ENCODE measurements at regions not wholly inside any gene's neighbourhood (a gene's known extent, or its start where the extent isn't known, plus 50 kb on each side); places are given as distances from the start of the nearest gene placed in this dataset.

DNA sequence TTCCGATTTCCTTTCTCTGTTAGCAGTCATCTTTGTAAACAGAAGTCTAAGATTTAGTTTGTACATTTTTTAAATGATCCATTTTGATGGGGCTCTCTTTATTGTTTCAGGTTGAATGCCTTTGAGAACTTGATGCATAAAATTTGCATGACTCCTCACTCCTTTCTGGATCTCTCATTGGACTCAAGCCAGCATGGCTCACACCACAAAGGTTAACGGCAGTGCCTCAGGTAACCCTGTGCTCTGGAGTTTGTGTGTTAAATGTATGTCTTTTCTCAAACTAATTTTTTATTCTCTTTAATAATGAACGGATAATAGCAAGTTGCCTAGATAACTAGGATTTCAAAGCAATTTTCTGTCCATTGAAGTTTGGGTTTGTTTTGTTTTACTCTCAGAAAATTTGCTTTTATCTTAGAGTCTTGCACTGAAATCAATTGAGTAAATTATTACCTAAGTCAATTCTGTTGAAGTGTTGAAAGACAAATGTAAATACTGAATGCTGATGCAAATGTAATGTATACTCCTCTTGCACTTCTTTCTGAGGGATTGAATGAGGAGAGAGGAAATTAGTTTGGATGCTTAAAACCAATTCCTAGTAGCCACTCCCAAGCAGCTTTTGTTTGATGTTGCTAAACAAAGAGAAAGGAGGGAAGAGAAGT is 164.6 kb upstream of the DMRT1 start:
- Histone ChIP-seq H3K4ac (ENCODE audit: low read depth, low read length) (peak overlapping the region; percentile 60), H3K4me1 (ENCODE audit: control insufficient read depth, insufficient read depth, low read length) (peaks cover 11% of the 10 kb centered on the region), H4K8ac (ENCODE audit: low read depth in 2 of 2, low read length in 2 of 2) (peak overlapping the region in 1 of 2 experiments; percentile 65; a peak in 2 of 4 replicates), H3K27ac (ENCODE audit: insufficient read depth, low read length) (no peak overlapping the region), H3K56ac (ENCODE audit: extremely low read depth, insufficient read depth, low read length) (no peak overlapping the region), H3K4me3 (ENCODE audit: insufficient read depth, low read depth, low read length) (peak overlapping the region; percentile 55; the same call in 1 of the 2 replicates), H2AFZ (replicated peaks; ENCODE audit: low read length, poor library complexity) (no peak overlapping the region), H2BK5ac (ENCODE audit: low read depth, low read length, poor library complexity, severe bottlenecking) (no peak overlapping the region), H3K9me3 (ENCODE audit: control insufficient read depth, insufficient read depth, low read length) (no peaks in the 10 kb centered on the region), H2AK5ac (ENCODE audit: low read depth, low read length) (no peak overlapping the region), H2AK9ac (replicated peaks; ENCODE audit: low read depth, low read length, poor library complexity) (no peak overlapping the region), H2BK20ac (ENCODE audit: low read depth, low read length) (0 out of 2 replicates have a peak overlapping the region, but pooled peaks have one; percentile 33), H2BK15ac (ENCODE audit: low read depth, low read length) (no peak overlapping the region), H4K20me1 (ENCODE audit: insufficient read depth, low read length) (no peaks in the 10 kb centered on the region), H3K18ac (ENCODE audit: low read depth, low read length) (peak overlapping the region; percentile 87), H3K23ac (ENCODE audit: low read depth, low read length) (peak overlapping the region; percentile 44), H3K9me1 (ENCODE audit: insufficient read depth, low read length) (0 out of 2 replicates have a peak, but pooled peaks cover 2% of the 10 kb centered on the region), H3K79me1 (ENCODE audit: low read depth in 1 of 2, low read length in 2 of 2) (no peaks in the 10 kb centered on the region), H3K4me2 (ENCODE audit: low read depth, low read length) (peak overlapping the region; percentile 100), H4K91ac (ENCODE audit: insufficient read depth, low read depth, low read length) (no peak overlapping the region), H4K5ac (ENCODE audit: low read depth, low read length) (peak overlapping the region; percentile 78; the same call in 1 of the 2 replicates), H3K14ac (replicated peaks; ENCODE audit: low read depth, low read length) (no peak overlapping the region; the same call in 1 of the 2 replicates), H3K27me3 (ENCODE audit: control insufficient read depth, insufficient read depth, low read length) (no peaks in the 10 kb centered on the region), H3K9ac (ENCODE audit: low read depth, low read length) (no peak overlapping the region), H3K36me3 (ENCODE audit: control insufficient read depth, insufficient read depth, low read length) (no peaks in the 10 kb centered on the region), H2BK120ac (ENCODE audit: low read depth, low read length) (no peak overlapping the region; the same call in 1 of the 2 replicates)
- DNase-seq: no peak
- in situ Hi-C loops (cut with MboI; ENCODE audit: low sequenced_read_pairs): no loop called here
- ATAC-seq (ENCODE audit: low read depth): no peak; the same call in 1 of the 2 replicates
- ChIA-PET POLR2A (ENCODE audit: unreplicated experiment) (no interaction called here), CTCF (no interaction called here)
- TF ChIP-seq BHLHE40 (IDR thresholded peaks at IDR 0.05; ENCODE audit: low read depth, low read length): no peak
- no peak for TF ChIP-seq RCOR1 (IDR thresholded peaks at IDR 0.05; ENCODE audit: insufficient replicate concordance, low read length)
- no peak for TF ChIP-seq RFX5 (IDR thresholded peaks at IDR 0.05; ENCODE audit: low read depth, low read length)
- TF ChIP-seq, protein P1, sequence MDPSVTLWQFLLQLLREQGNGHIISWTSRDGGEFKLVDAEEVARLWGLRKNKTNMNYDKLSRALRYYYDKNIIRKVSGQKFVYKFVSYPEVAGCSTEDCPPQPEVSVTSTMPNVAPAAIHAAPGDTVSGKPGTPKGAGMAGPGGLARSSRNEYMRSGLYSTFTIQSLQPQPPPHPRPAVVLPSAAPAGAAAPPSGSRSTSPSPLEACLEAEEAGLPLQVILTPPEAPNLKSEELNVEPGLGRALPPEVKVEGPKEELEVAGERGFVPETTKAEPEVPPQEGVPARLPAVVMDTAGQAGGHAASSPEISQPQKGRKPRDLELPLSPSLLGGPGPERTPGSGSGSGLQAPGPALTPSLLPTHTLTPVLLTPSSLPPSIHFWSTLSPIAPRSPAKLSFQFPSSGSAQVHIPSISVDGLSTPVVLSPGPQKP (IDR thresholded peaks at IDR 0.05; ENCODE audit: borderline replicate concordance, low read depth, low read length): no peak
- no peak for TF ChIP-seq CHD1 (IDR thresholded peaks at IDR 0.05; ENCODE audit: low read depth, low read length)
- TF ChIP-seq, protein P2, sequence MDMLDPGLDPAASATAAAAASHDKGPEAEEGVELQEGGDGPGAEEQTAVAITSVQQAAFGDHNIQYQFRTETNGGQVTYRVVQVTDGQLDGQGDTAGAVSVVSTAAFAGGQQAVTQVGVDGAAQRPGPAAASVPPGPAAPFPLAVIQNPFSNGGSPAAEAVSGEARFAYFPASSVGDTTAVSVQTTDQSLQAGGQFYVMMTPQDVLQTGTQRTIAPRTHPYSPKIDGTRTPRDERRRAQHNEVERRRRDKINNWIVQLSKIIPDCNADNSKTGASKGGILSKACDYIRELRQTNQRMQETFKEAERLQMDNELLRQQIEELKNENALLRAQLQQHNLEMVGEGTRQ (IDR thresholded peaks at IDR 0.05; ENCODE audit: low read depth, low read length): no peak
- TF ChIP-seq, protein P3, sequence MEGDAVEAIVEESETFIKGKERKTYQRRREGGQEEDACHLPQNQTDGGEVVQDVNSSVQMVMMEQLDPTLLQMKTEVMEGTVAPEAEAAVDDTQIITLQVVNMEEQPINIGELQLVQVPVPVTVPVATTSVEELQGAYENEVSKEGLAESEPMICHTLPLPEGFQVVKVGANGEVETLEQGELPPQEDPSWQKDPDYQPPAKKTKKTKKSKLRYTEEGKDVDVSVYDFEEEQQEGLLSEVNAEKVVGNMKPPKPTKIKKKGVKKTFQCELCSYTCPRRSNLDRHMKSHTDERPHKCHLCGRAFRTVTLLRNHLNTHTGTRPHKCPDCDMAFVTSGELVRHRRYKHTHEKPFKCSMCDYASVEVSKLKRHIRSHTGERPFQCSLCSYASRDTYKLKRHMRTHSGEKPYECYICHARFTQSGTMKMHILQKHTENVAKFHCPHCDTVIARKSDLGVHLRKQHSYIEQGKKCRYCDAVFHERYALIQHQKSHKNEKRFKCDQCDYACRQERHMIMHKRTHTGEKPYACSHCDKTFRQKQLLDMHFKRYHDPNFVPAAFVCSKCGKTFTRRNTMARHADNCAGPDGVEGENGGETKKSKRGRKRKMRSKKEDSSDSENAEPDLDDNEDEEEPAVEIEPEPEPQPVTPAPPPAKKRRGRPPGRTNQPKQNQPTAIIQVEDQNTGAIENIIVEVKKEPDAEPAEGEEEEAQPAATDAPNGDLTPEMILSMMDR (conservative IDR thresholded peaks at IDR 0.05; ENCODE audit: low read depth, low read length): no peak
- dilution Hi-C loops (cut with HindIII; ENCODE audit: low sequenced_read_pairs, unreplicated experiment): no loop called here
- no CpG with 5 or more reads among the region's 3 CpGs for WGBS, 2 experiments (ENCODE audit: extremely low coverage in 2 of 2, insufficient read length in 1 of 2)
- no TSS peak for BruUV-seq (replicated peaks)
- intact Hi-C loops (cut with micrococcal nuclease): no loop called here

Measured in IMR-90 (cell line).